K562 (cell line): ENCODE measurements at regions not wholly inside any gene's neighbourhood (a gene's known extent, or its start where the extent isn't known, plus 50 kb on each side); places are given as distances from the start of the nearest gene placed in this dataset.

Experiments used
- CSDE1 ChIP-seq, 2 experiments: fragments of 450-650 bp; IDR thresholded peaks; 2 replicates each; pipeline ENCODE4 v1.6.1; 2016; ENCODE audit warnings: mild to moderate bottlenecking in 1 of 2
- EP300 ChIP-seq: IDR thresholded peaks from 2 replicates; pipeline ENCODE4 v1.6.1; 2012; ENCODE audit warnings: low read length, improper control_type of control experiment
- NCOA2 ChIP-seq, 2 experiments: fragments of 450-650 bp; IDR thresholded peaks; 2 replicates each; pipeline ENCODE4 v1.6.1; 2018; ENCODE audit warnings: mild to moderate bottlenecking in 2 of 2, moderate library complexity in 1 of 2; ENCODE audit not compliant: partially characterized antibody in 2 of 2
- PRDM10 ChIP-seq: fragments of 450-650 bp; IDR thresholded peaks from 2 replicates; pipeline ENCODE4 v1.6.1; 2018; ENCODE audit not compliant: partially characterized antibody
- ZFX ChIP-seq: sonication (generic); formaldehyde crosslinking; IDR thresholded peaks from 2 replicates; pipeline ENCODE4 v1.8.0; 2022; ENCODE audit warnings: mild to moderate bottlenecking, missing genetic modification reagents, moderate library complexity
- ZNF449 ChIP-seq: fragments of 250-450 bp; sonication (Bioruptor Pico); IDR thresholded peaks from 2 replicates; pipeline ENCODE4 v1.8.0; 2022; ENCODE audit warnings: moderate library complexity, mild to moderate bottlenecking, inconsistent platforms

- TF ChIP-seq EP300: no peak
- TF ChIP-seq PRDM10: no peak
- no peak for TF ChIP-seq CSDE1 (IDR thresholded peaks at IDR 0.05)
- TF ChIP-seq NCOA2 (IDR thresholded peaks at IDR 0.05; ENCODE audit: partially characterized antibody in 2 of 2): no peak
- TF ChIP-seq ZNF449 (CRISPR knock-in tag): no peak
- no peak for TF ChIP-seq ZFX (CRISPR knock-in tag)
Measured at GRCh38 chr4:124462954-124463828, 249.3 kb downstream of the ANKRD50 start.
